Heart left ventricle (tissue), 16 donors: ENCODE measurements at regions not wholly inside any gene's neighbourhood (a gene's known extent, or its start where the extent isn't known, plus 50 kb on each side); places are given as distances from the start of the nearest gene placed in this dataset.

Experiments
- ATAC-seq, 4 donors: fragments of 200-7000 bp; cut with Tn5 transposase; one replicate each; pipeline ENCODE4 v1.9.1; 2020 to 2022; ENCODE audit warnings: moderate library complexity in 4 of 4, mild to moderate bottlenecking in 3 of 4, moderate number of reproducible peaks in 1 of 4
- DNase-seq, 5 donors: peaks; one replicate each; pipeline ENCODE4 v3.0.0-alpha.2; 2020
- H3K27ac ChIP-seq, 12 donors: fragments of 200-600 bp; sonication (generic) in 4 of 12; one replicate each; pipeline versions ENCODE4 v1.5.0 to v1.8.0; 2016 to 2022; ENCODE audit warnings: mild to moderate bottlenecking in 2 of 12
- H3K27me3 ChIP-seq, 9 donors: fragments of 200-600 bp; sonication (generic) in 2 of 9; one replicate each; pipeline versions ENCODE4 v1.5.1 to v1.8.0; 2016 to 2022; ENCODE audit warnings: mild to moderate bottlenecking in 3 of 9
- H3K36me3 ChIP-seq, 9 donors: fragments of 200-600 bp; sonication (generic) in 2 of 9; one replicate each; pipeline versions ENCODE4 v1.5.0 to v1.8.0; 2018 to 2022; ENCODE audit warnings: mild to moderate bottlenecking in 2 of 9
- H3K4me1 ChIP-seq, 12 donors: fragments of 200-600 bp; sonication (generic) in 4 of 12; one replicate each; pipeline versions ENCODE4 v1.5.0 to v1.8.0; 2016 to 2022; ENCODE audit warnings: mild to moderate bottlenecking in 3 of 12
- H3K4me3 ChIP-seq, 12 donors: fragments of 200-600 bp; sonication (generic) in 4 of 12; one replicate each; pipeline versions ENCODE4 v1.5.0 to v1.8.0; 2017 to 2022; ENCODE audit warnings: mild to moderate bottlenecking in 9 of 12, moderate library complexity in 4 of 12
- H3K9me3 ChIP-seq, 12 donors: fragments of 200-600 bp; sonication (generic) in 4 of 12; one replicate each; pipeline versions ENCODE4 v1.5.0 to v1.8.0; 2016 to 2022; ENCODE audit warnings: mild to moderate bottlenecking in 1 of 12
- CTCF ChIP-seq, 12 donors: fragments of 200-600 bp; sonication (generic) in 4 of 12; IDR thresholded peaks; one replicate each; pipeline versions ENCODE4 v1.5.0 to v1.8.0; 2018 to 2022; ENCODE audit warnings: antibody characterized with exemption in 12 of 12, mild to moderate bottlenecking in 5 of 12
- POLR2A ChIP-seq, 2 donors: fragments of 450-650 bp; IDR thresholded peaks; one replicate each; pipeline ENCODE4 v1.6.1; 2017; ENCODE audit warnings: antibody characterized with exemption in 2 of 2, mild to moderate bottlenecking in 2 of 2, moderate library complexity in 2 of 2
- WGBS, 4 donors: extraction: QIAGEN DNeasy Blood & Tissue Kit in 2 of 4; methylation state at CpG; one replicate each; pipeline versions ENCODE4 v1.1.5 to v1.1.7; 2013 to 2018; 5-methylcytosine and 5-hydroxymethylcytosine counted together
- intact Hi-C, 10 donors: fragments of 100-400 bp; cut with DNase I; formaldehyde crosslinking; loops; one replicate each; pipeline versions ENCODE4 v1.11.1 to v1.14.2; 2022
- donor health status: ischemic (EF 13 %, LVEDD 7.1; RV severe dilation, severe dysfunction).
- donor health status: healthy with polysubstance abuse.
- donor health status: DM: no; HTN: yes; CAD: no.
- donor health status: DM: no; HTN: no; CAD: no.
- donor health status: ischemic (EF 25% LVEDD 6.9; RV normal size, moderate dysfunction).
- donor health status: ischemic (EF 25% LVEDD 5.7; RV mildly dilated, moderate dysfunction).
- donor health status: healthy.
- donor health status: DM: yes; HTN: yes; CAD: no.
- donor health status: ischemic (EF 35%, LVEDD 5.7; RV mildly dilated, moderate dysfunction).
- donor health status: nonischemic (EF 11% LVEDD 7.7; RV severe dilation, severe dysfunction).
- donor health status: DM: yes; HTN: yes; CAD: no.
- donor health status: PGD.
- donor health status: ischemic (EF 29% LVEDD 5.4; RV normal size, mild dysfunction).
- donor health status: nonischemic (EF 23%, LVEDD 6.1; RV moderate dilation, normal function).

DNA sequence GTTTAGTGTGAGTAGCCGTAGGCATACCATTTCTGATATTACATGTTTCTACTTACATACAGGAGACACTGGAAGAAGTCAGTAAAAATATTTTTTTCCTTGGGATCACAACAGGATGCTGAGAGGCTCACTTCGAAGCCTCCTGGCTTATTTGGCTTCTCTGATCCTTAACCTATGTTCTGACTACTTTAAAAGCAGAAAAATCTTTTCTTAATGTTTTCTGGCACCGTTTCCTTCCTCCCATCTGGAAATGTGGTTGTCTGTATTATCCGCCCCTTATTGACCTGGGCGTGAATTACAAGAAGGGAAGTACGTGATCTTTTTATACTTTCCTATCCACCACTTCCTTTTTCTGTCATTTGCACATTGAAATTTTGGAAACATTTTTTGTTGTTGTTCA, 379.6 kb downstream of the COL12A1 start:
- Histone ChIP-seq H3K9me3 (peaks cover 0 to 17% (median under 1%) of the 10 kb centered on the region in 12 donors), H3K4me1 (peaks cover 0 to 7% (median 0%) of the 10 kb centered on the region in 12 donors), H3K27ac (peak overlapping the region in 7 of 12 donors; percentile 19 to 64 (median 36)), H3K36me3 (no peaks in the 10 kb centered on the region), H3K4me3 (no peak overlapping the region), H3K27me3 (no peaks in the 10 kb centered on the region)
- intact Hi-C loops, result no loop called here
- ATAC-seq (peak in 3 of 4 donors; percentile 41 to 78 (median 42)), DNase-seq (peak in 1 of 5 donors; percentile 20)
- WGBS, 4 donors, result 38 to 46% (median 44%) methylated on average over 6 of the region's 6 CpGs
- no peak for TF ChIP-seq CTCF (IDR thresholded peaks at IDR 0.05)
- no peak for TF ChIP-seq POLR2A (IDR thresholded peaks at IDR 0.05)

- H3K27ac ChIP-seq, result no peak overlapping the region
- no peak overlapping the region for H3K4me3 ChIP-seq
- no peaks in the 10 kb centered on the region for H3K36me3 ChIP-seq
- 81 to 86% (median 83%) methylated on average over 4 of the region's 4 CpGs for WGBS, 4 donors
- intact Hi-C loops, result no loop called here
- H3K4me1 ChIP-seq, result no peaks in the 10 kb centered on the region
- ATAC-seq (no peak), DNase-seq (no peak)
- H3K9me3 ChIP-seq, result peaks cover 0 to 25% (median 13%) of the 10 kb centered on the region in 12 donors
- no peaks in the 10 kb centered on the region for H3K27me3 ChIP-seq
- TF ChIP-seq CTCF (IDR thresholded peaks at IDR 0.05) (no peak), POLR2A (IDR thresholded peaks at IDR 0.05) (no peak)
These were observed 391.4 kb downstream of the COL12A1 start for GRCh38 chr6:74814440-74814839.

- Histone ChIP-seq H3K4me1 (no peaks in the 10 kb centered on the region), H3K9me3 (peaks cover 0 to 5% (median 0%) of the 10 kb centered on the region in 12 donors), H3K36me3 (no peaks in the 10 kb centered on the region), H3K4me3 (no peak overlapping the region), H3K27ac (no peak overlapping the region), H3K27me3 (no peaks in the 10 kb centered on the region)
- WGBS, 4 donors, result 63 to 72% (median 70%) methylated on average over 2 of the region's 2 CpGs
- intact Hi-C loops, result no loop called here
- ATAC-seq, result no peak
- TF ChIP-seq POLR2A (IDR thresholded peaks at IDR 0.05), result no peak
- TF ChIP-seq CTCF (IDR thresholded peaks at IDR 0.05), result no peak
- no peak for DNase-seq
These were observed 398.2 kb downstream of the COL12A1 start for GRCh38 chr6:74807674-74808073.

- intact Hi-C loops, result no loop called here
- no peak for TF ChIP-seq CTCF (IDR thresholded peaks at IDR 0.05)
- no peak for TF ChIP-seq POLR2A (IDR thresholded peaks at IDR 0.05)
- ATAC-seq, result peak; percentile 69 to 88 (median 84)
- peak overlapping the region in 6 of 12 donors; percentile 0 to 42 (median 11) for H3K4me3 ChIP-seq
- peak in 1 of 5 donors; percentile 9 for DNase-seq
- H3K9me3 ChIP-seq, result peaks cover 0 to 6% (median 0%) of the 10 kb centered on the region in 12 donors
- H3K36me3 ChIP-seq, result no peaks in the 10 kb centered on the region
- WGBS, 4 donors, result 58 to 64% (median 62%) methylated on average over 5 of the region's 5 CpGs
- H3K4me1 ChIP-seq, result no peaks in the 10 kb centered on the region
- no peaks in the 10 kb centered on the region for H3K27me3 ChIP-seq
- H3K27ac ChIP-seq, result peak overlapping the region in 7 of 12 donors; percentile 9 to 84 (median 65)
These were observed 399.7 kb downstream of the COL12A1 start for GRCh38 chr6:74805916-74806696.
